ENCODE measurements at regions not wholly inside any gene's neighbourhood (a gene's known extent, or its start where the extent isn't known, plus 50 kb on each side); places are given as distances from the start of the nearest gene placed in this dataset.

- Histone ChIP-seq H3K27me3 (replicated peaks in 2 of 5; ENCODE audit: control insufficient read depth in 4 of 5, insufficient read depth in 5 of 5, low read length in 4 of 5) (no peaks in the 10 kb centered on the region), H3K4me3 (ENCODE audit: control insufficient read depth in 1 of 7, extremely low read depth in 1 of 7, insufficient read depth in 4 of 7, low read depth in 2 of 7, low read length in 6 of 7) (no peak overlapping the region), H3K27ac (ENCODE audit: insufficient read depth in 1 of 2, low read depth in 1 of 2, low read length in 2 of 2, poor library complexity in 1 of 2, severe bottlenecking in 2 of 2) (no peak overlapping the region), H3K9me3 (ENCODE audit: control extremely low read depth in 1 of 5, control insufficient read depth in 4 of 5, insufficient read depth in 2 of 5, low read depth in 1 of 5, low read length in 4 of 5) (no peaks in the 10 kb centered on the region), H3K4me1 (ENCODE audit: control extremely low read depth in 1 of 4, control insufficient read depth in 4 of 4, insufficient read depth in 4 of 4, low read length in 3 of 4) (peaks cover 0 to 6% (median 0%) of the 10 kb centered on the region in 4 experiments), H3K36me3 (ENCODE audit: control insufficient read depth in 4 of 4, insufficient read depth in 4 of 4, low read length in 3 of 4) (no peaks in the 10 kb centered on the region)
- ChIA-PET POLR2A (no interaction called here), CTCF (interaction anchor here (0.9 to 2.2 kb wide), 2 partner anchors 9 kb away, joined by 3 to 6 read pairs; no protein-coding TSS in a partner anchor)
- 100% methylated on average over 4 of the region's 5 CpGs for WGBS (ENCODE audit: insufficient coverage)
- DNase-seq: no peak
These were observed 73.4 kb downstream of the MARCHF4 start for GRCh38 chr2:216298719-216299495.

- ChIA-PET POLR2A (no interaction called here), CTCF (interaction anchor here (0.6 to 1.7 kb wide), 4 partner anchors 10 to 69 kb away, joined by 3 to 4 read pairs (median 3); no protein-coding TSS in a partner anchor)
- Histone ChIP-seq H3K36me3 (ENCODE audit: control insufficient read depth in 4 of 4, insufficient read depth in 4 of 4, low read length in 3 of 4) (no peaks in the 10 kb centered on the region), H3K9me3 (ENCODE audit: control extremely low read depth in 1 of 5, control insufficient read depth in 4 of 5, insufficient read depth in 2 of 5, low read depth in 1 of 5, low read length in 4 of 5) (no peaks in the 10 kb centered on the region), H3K27me3 (replicated peaks in 2 of 5; ENCODE audit: control insufficient read depth in 4 of 5, insufficient read depth in 5 of 5, low read length in 4 of 5) (no peaks in the 10 kb centered on the region), H3K4me3 (ENCODE audit: control insufficient read depth in 1 of 7, extremely low read depth in 1 of 7, insufficient read depth in 4 of 7, low read depth in 2 of 7, low read length in 6 of 7) (no peak overlapping the region), H3K4me1 (ENCODE audit: control extremely low read depth in 1 of 4, control insufficient read depth in 4 of 4, insufficient read depth in 4 of 4, low read length in 3 of 4) (peaks cover 0 to 6% (median 0%) of the 10 kb centered on the region in 4 experiments), H3K27ac (ENCODE audit: insufficient read depth in 1 of 2, low read depth in 1 of 2, low read length in 2 of 2, poor library complexity in 1 of 2, severe bottlenecking in 2 of 2) (no peak overlapping the region)
- no peak for DNase-seq
- 97% methylated on average over 7 of the region's 7 CpGs for WGBS (ENCODE audit: insufficient coverage)
These were observed 75.4 kb downstream of the MARCHF4 start for GRCh38 chr2:216296856-216297255.

GRCh38 chr2:216294305-216294704 lies 78.0 kb downstream of the MARCHF4 start:
- POLR2A ChIA-PET: no interaction called here
- H3K9me3 ChIP-seq (ENCODE audit: control extremely low read depth in 1 of 5, control insufficient read depth in 4 of 5, insufficient read depth in 2 of 5, low read depth in 1 of 5, low read length in 4 of 5): no peaks in the 10 kb centered on the region
- H3K27ac ChIP-seq (ENCODE audit: insufficient read depth in 1 of 2, low read depth in 1 of 2, low read length in 2 of 2, poor library complexity in 1 of 2, severe bottlenecking in 2 of 2): no peak overlapping the region
- no peak overlapping the region for H3K4me3 ChIP-seq (ENCODE audit: control insufficient read depth in 1 of 7, extremely low read depth in 1 of 7, insufficient read depth in 4 of 7, low read depth in 2 of 7, low read length in 6 of 7)
- peaks cover 0 to 6% (median 0%) of the 10 kb centered on the region in 4 experiments for H3K4me1 ChIP-seq (ENCODE audit: control extremely low read depth in 1 of 4, control insufficient read depth in 4 of 4, insufficient read depth in 4 of 4, low read length in 3 of 4)
- 100% methylated on average over 2 of the region's 2 CpGs for WGBS (ENCODE audit: insufficient coverage)
- no peaks in the 10 kb centered on the region for H3K36me3 ChIP-seq (ENCODE audit: control insufficient read depth in 4 of 4, insufficient read depth in 4 of 4, low read length in 3 of 4)
- H3K27me3 ChIP-seq (replicated peaks in 2 of 5; ENCODE audit: control insufficient read depth in 4 of 5, insufficient read depth in 5 of 5, low read length in 4 of 5): no peaks in the 10 kb centered on the region
- CTCF ChIA-PET: interaction anchor here (1.4 kb wide), 1 partner anchor 22 kb away, joined by 6 read pairs; no protein-coding TSS in a partner anchor
- no peak for DNase-seq

- POLR2A ChIA-PET: no interaction called here
- DNase-seq: no peak
- H3K4me3 ChIP-seq (ENCODE audit: control insufficient read depth in 1 of 7, extremely low read depth in 1 of 7, insufficient read depth in 4 of 7, low read depth in 2 of 7, low read length in 6 of 7): no peak overlapping the region
- no peaks in the 10 kb centered on the region for H3K9me3 ChIP-seq (ENCODE audit: control extremely low read depth in 1 of 5, control insufficient read depth in 4 of 5, insufficient read depth in 2 of 5, low read depth in 1 of 5, low read length in 4 of 5)
- peaks cover 0 to 6% (median 0%) of the 10 kb centered on the region in 4 experiments for H3K4me1 ChIP-seq (ENCODE audit: control extremely low read depth in 1 of 4, control insufficient read depth in 4 of 4, insufficient read depth in 4 of 4, low read length in 3 of 4)
- no peaks in the 10 kb centered on the region for H3K36me3 ChIP-seq (ENCODE audit: control insufficient read depth in 4 of 4, insufficient read depth in 4 of 4, low read length in 3 of 4)
- CTCF ChIA-PET: interaction anchor here (1.4 kb wide), 1 partner anchor 22 kb away, joined by 6 read pairs; no protein-coding TSS in a partner anchor
- no peak overlapping the region for H3K27ac ChIP-seq (ENCODE audit: insufficient read depth in 1 of 2, low read depth in 1 of 2, low read length in 2 of 2, poor library complexity in 1 of 2, severe bottlenecking in 2 of 2)
- WGBS (ENCODE audit: insufficient coverage): 100% methylated on average over 1 of the region's 5 CpGs
- H3K27me3 ChIP-seq (replicated peaks in 2 of 5; ENCODE audit: control insufficient read depth in 4 of 5, insufficient read depth in 5 of 5, low read length in 4 of 5): no peaks in the 10 kb centered on the region
These were observed 78.4 kb downstream of the MARCHF4 start for GRCh38 chr2:216293883-216294282.

- no peaks in the 10 kb centered on the region for H3K27me3 ChIP-seq (replicated peaks in 2 of 5; ENCODE audit: control insufficient read depth in 4 of 5, insufficient read depth in 5 of 5, low read length in 4 of 5)
- no peak for DNase-seq
- ChIA-PET POLR2A (no interaction called here), CTCF (interaction anchor here (1.0 to 1.4 kb wide), 2 partner anchors 9 to 21 kb away, joined by 3 to 6 read pairs; no protein-coding TSS in a partner anchor)
- no peak overlapping the region for H3K27ac ChIP-seq (ENCODE audit: insufficient read depth in 1 of 2, low read depth in 1 of 2, low read length in 2 of 2, poor library complexity in 1 of 2, severe bottlenecking in 2 of 2)
- H3K9me3 ChIP-seq (ENCODE audit: control extremely low read depth in 1 of 5, control insufficient read depth in 4 of 5, insufficient read depth in 2 of 5, low read depth in 1 of 5, low read length in 4 of 5): no peaks in the 10 kb centered on the region
- WGBS (ENCODE audit: insufficient coverage): 96% methylated on average over 4 of the region's 5 CpGs
- peaks cover 0 to 6% (median 0%) of the 10 kb centered on the region in 4 experiments for H3K4me1 ChIP-seq (ENCODE audit: control extremely low read depth in 1 of 4, control insufficient read depth in 4 of 4, insufficient read depth in 4 of 4, low read length in 3 of 4)
- H3K36me3 ChIP-seq (ENCODE audit: control insufficient read depth in 4 of 4, insufficient read depth in 4 of 4, low read length in 3 of 4): no peaks in the 10 kb centered on the region
- H3K4me3 ChIP-seq (ENCODE audit: control insufficient read depth in 1 of 7, extremely low read depth in 1 of 7, insufficient read depth in 4 of 7, low read depth in 2 of 7, low read length in 6 of 7): no peak overlapping the region
These were observed 79.4 kb downstream of the MARCHF4 start for GRCh38 chr2:216292886-216293301.

GRCh38 chr2:216292475-216292874 lies 79.8 kb downstream of the MARCHF4 start:
- H3K27me3 ChIP-seq (replicated peaks in 2 of 5; ENCODE audit: control insufficient read depth in 4 of 5, insufficient read depth in 5 of 5, low read length in 4 of 5): no peaks in the 10 kb centered on the region
- 96% methylated on average over 3 of the region's 5 CpGs for WGBS (ENCODE audit: insufficient coverage)

GRCh38 chr2:216289470-216289869 lies 82.8 kb downstream of the MARCHF4 start:
- DNase-seq: no peak
- Histone ChIP-seq H3K4me3 (ENCODE audit: control insufficient read depth in 1 of 7, extremely low read depth in 1 of 7, insufficient read depth in 4 of 7, low read depth in 2 of 7, low read length in 6 of 7) (no peak overlapping the region), H3K27ac (ENCODE audit: insufficient read depth in 1 of 2, low read depth in 1 of 2, low read length in 2 of 2, poor library complexity in 1 of 2, severe bottlenecking in 2 of 2) (no peak overlapping the region), H3K4me1 (ENCODE audit: control extremely low read depth in 1 of 4, control insufficient read depth in 4 of 4, insufficient read depth in 4 of 4, low read length in 3 of 4) (peaks cover 2 to 25% (median 17%) of the 10 kb centered on the region in 4 experiments), H3K36me3 (ENCODE audit: control insufficient read depth in 4 of 4, insufficient read depth in 4 of 4, low read length in 3 of 4) (no peaks in the 10 kb centered on the region), H3K9me3 (ENCODE audit: control extremely low read depth in 1 of 5, control insufficient read depth in 4 of 5, insufficient read depth in 2 of 5, low read depth in 1 of 5, low read length in 4 of 5) (no peaks in the 10 kb centered on the region), H3K27me3 (replicated peaks in 2 of 5; ENCODE audit: control insufficient read depth in 4 of 5, insufficient read depth in 5 of 5, low read length in 4 of 5) (no peaks in the 10 kb centered on the region)
- 0% methylated on average over 1 of the region's 2 CpGs for WGBS (ENCODE audit: insufficient coverage)
- ChIA-PET CTCF (interaction anchor here (1.3 kb wide), 1 partner anchor 10 kb away, joined by 3 read pairs; no protein-coding TSS in a partner anchor), POLR2A (no interaction called here)

More at GRCh38 chr2:216292475-216292874, 79.8 kb downstream of the MARCHF4 start:
- H3K36me3 ChIP-seq (ENCODE audit: control insufficient read depth in 4 of 4, insufficient read depth in 4 of 4, low read length in 3 of 4): no peaks in the 10 kb centered on the region
- no peak overlapping the region for H3K27ac ChIP-seq (ENCODE audit: insufficient read depth in 1 of 2, low read depth in 1 of 2, low read length in 2 of 2, poor library complexity in 1 of 2, severe bottlenecking in 2 of 2)
- H3K4me3 ChIP-seq (ENCODE audit: control insufficient read depth in 1 of 7, extremely low read depth in 1 of 7, insufficient read depth in 4 of 7, low read depth in 2 of 7, low read length in 6 of 7): no peak overlapping the region
- no peaks in the 10 kb centered on the region for H3K9me3 ChIP-seq (ENCODE audit: control extremely low read depth in 1 of 5, control insufficient read depth in 4 of 5, insufficient read depth in 2 of 5, low read depth in 1 of 5, low read length in 4 of 5)
- CTCF ChIA-PET: interaction anchor here (1.0 kb wide), 1 partner anchor 9 kb away, joined by 3 read pairs; no protein-coding TSS in a partner anchor
- POLR2A ChIA-PET: no interaction called here
- no peak for DNase-seq
- peaks cover 0 to 6% (median 0%) of the 10 kb centered on the region in 4 experiments for H3K4me1 ChIP-seq (ENCODE audit: control extremely low read depth in 1 of 4, control insufficient read depth in 4 of 4, insufficient read depth in 4 of 4, low read length in 3 of 4)

Measured in common myeloid progenitor, CD34-positive (primary cell).